DND-41 (cell line): ENCODE measurements at regions not wholly inside any gene's neighbourhood (a gene's known extent, or its start where the extent isn't known, plus 50 kb on each side); places are given as distances from the start of the nearest gene placed in this dataset.

Experiments
- CTCF ChIP-seq: IDR thresholded peaks from 2 replicates; pipeline ENCODE4 v1.5.1; 2012; ENCODE audit warnings: borderline replicate concordance, low read length, moderate library complexity, mild to moderate bottlenecking; ENCODE audit not compliant: poor library complexity, severe bottlenecking; ENCODE audit errors: extremely low read depth
- EZH2 ChIP-seq: IDR thresholded peaks from 3 replicates; pipeline ENCODE4 v1.6.1; 2012; ENCODE audit warnings: borderline replicate concordance, low read depth, mild to moderate bottlenecking, moderate library complexity, low read length, inconsistent platforms; ENCODE audit not compliant: severe bottlenecking

DNA sequence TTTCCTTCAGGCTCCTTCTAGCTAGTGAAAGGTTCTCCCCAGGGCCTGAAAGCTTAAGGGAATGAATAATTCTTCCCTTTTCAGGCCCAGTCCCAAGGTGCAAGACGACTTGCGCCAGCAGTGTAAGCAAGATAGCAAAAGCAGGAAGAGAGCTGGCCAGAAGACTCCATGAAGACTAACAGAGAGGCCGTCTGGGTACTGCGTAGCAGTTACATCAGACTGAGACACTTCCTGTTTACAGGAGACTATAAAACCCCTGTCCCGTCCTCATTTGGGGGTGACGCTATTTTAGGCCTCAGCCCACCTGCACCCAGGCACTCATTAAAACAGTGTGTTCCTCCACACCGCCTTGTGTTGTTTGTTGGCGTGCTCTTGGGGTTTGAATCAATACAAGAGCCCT, 90.7 kb upstream of the MOCS2 start:
- TF ChIP-seq CTCF: no peak
- TF ChIP-seq EZH2: no peak
